ENCODE measurements at regions not wholly inside any gene's neighbourhood (a gene's known extent, or its start where the extent isn't known, plus 50 kb on each side); places are given as distances from the start of the nearest gene placed in this dataset.
"Not testable (repeated sequence)": the region's sequence is repeated elsewhere in the genome, so short reads cannot be mapped to it uniquely, and the experiment has no call there.

- DNase-seq = no peak
Measured at GRCh38 chr16:7834771-7835431, 502.3 kb downstream of the RBFOX1 start.

- no peak for DNase-seq
Measured at GRCh38 chr16:7820816-7821215, 488.2 kb downstream of the RBFOX1 start.

GRCh38 chr16:7805686-7806396 is 473.2 kb downstream of the RBFOX1 start:
- no peak for DNase-seq

GRCh38 chr16:7804635-7805195 is 472.1 kb downstream of the RBFOX1 start:
- DNase-seq = no peak

- no peak for DNase-seq
Measured at GRCh38 chr16:7792346-7792745, 459.7 kb downstream of the RBFOX1 start.

GRCh38 chr16:7791028-7791590 is 458.5 kb downstream of the RBFOX1 start:
- DNase-seq = no peak

GRCh38 chr16:7775072-7775488 is 442.4 kb downstream of the RBFOX1 start:
- no peak for DNase-seq

GRCh38 chr16:7772722-7773121 is 440.1 kb downstream of the RBFOX1 start:
- DNase-seq = no peak

- not testable (repeated sequence) for DNase-seq
Measured at GRCh38 chr16:7769091-7769490, 436.4 kb downstream of the RBFOX1 start.

- no peak for DNase-seq
Measured at GRCh38 chr16:7765079-7765550, 432.5 kb downstream of the RBFOX1 start.

- DNase-seq = no peak
Measured at GRCh38 chr16:7763111-7763510, 430.5 kb downstream of the RBFOX1 start.
